ENCODE measurements at regions not wholly inside any gene's neighbourhood (a gene's known extent, or its start where the extent isn't known, plus 50 kb on each side); places are given as distances from the start of the nearest gene placed in this dataset.

- TF ChIP-seq, protein P1, sequence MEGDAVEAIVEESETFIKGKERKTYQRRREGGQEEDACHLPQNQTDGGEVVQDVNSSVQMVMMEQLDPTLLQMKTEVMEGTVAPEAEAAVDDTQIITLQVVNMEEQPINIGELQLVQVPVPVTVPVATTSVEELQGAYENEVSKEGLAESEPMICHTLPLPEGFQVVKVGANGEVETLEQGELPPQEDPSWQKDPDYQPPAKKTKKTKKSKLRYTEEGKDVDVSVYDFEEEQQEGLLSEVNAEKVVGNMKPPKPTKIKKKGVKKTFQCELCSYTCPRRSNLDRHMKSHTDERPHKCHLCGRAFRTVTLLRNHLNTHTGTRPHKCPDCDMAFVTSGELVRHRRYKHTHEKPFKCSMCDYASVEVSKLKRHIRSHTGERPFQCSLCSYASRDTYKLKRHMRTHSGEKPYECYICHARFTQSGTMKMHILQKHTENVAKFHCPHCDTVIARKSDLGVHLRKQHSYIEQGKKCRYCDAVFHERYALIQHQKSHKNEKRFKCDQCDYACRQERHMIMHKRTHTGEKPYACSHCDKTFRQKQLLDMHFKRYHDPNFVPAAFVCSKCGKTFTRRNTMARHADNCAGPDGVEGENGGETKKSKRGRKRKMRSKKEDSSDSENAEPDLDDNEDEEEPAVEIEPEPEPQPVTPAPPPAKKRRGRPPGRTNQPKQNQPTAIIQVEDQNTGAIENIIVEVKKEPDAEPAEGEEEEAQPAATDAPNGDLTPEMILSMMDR (IDR thresholded peaks at IDR 0.05), result no peak
- no peak for TF ChIP-seq POLR2A (IDR thresholded peaks at IDR 0.05)
- intact Hi-C loops (cut with DNase I), result no loop called here
- 76 to 86% methylated on average over 1 of the region's 1 CpG for WGBS, 2 donors
- no peaks in the 10 kb centered on the region for H3K4me1 ChIP-seq
- H3K27me3 ChIP-seq, result no peaks in the 10 kb centered on the region
- no peak overlapping the region for H3K27ac ChIP-seq
- no peak for DNase-seq
- no peak overlapping the region for H3K4me3 ChIP-seq (replicated peaks in 1 of 3)
- H3K9me3 ChIP-seq, result no peaks in the 10 kb centered on the region
- H3K36me3 ChIP-seq, result no peaks in the 10 kb centered on the region
These were observed 405.9 kb upstream of the MAD2L1 start for GRCh38 chr4:120472447-120473131.

GRCh38 chr4:120466429-120466828 is 399.8 kb upstream of the MAD2L1 start:
- TF ChIP-seq, protein P1 (IDR thresholded peaks at IDR 0.05), result no peak
- no peak for TF ChIP-seq POLR2A (IDR thresholded peaks at IDR 0.05)
- Histone ChIP-seq H3K9me3 (no peaks in the 10 kb centered on the region), H3K27ac (no peak overlapping the region), H3K4me3 (replicated peaks in 1 of 3) (no peak overlapping the region), H3K4me1 (no peaks in the 10 kb centered on the region), H3K27me3 (no peaks in the 10 kb centered on the region), H3K36me3 (no peaks in the 10 kb centered on the region)
- WGBS, 2 donors, result 28 to 39% methylated on average over 3 of the region's 3 CpGs
- intact Hi-C loops (cut with DNase I), result no loop called here
- no peak for DNase-seq

DNA sequence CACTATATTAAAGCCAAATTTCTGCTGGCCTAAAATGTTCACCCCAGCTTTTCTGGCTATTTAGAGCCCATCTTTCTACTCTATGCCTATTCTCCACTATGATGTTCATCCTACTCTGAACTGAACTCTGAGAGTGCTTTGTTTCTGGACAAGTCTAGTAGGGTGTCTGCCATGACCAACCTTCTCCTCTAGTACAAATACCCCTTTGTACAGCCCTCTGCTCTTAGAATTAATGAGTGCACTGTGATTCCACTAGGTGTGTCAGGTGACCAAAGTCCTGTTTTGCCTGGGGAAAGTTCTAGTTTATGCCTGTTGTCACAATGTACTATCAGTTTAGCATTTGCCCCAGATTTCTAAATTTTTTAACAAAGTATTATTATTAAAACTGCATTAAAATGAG is 388.1 kb upstream of the MAD2L1 start:
- Histone ChIP-seq H3K36me3 (no peaks in the 10 kb centered on the region), H3K27ac (no peak overlapping the region), H3K4me1 (no peaks in the 10 kb centered on the region), H3K4me3 (replicated peaks in 1 of 3) (no peak overlapping the region), H3K9me3 (no peaks in the 10 kb centered on the region), H3K27me3 (no peaks in the 10 kb centered on the region)
- TF ChIP-seq, protein P1 (IDR thresholded peaks at IDR 0.05), result no peak
- TF ChIP-seq POLR2A (IDR thresholded peaks at IDR 0.05), result no peak
- no peak for DNase-seq
- intact Hi-C loops (cut with DNase I), result no loop called here

DNA sequence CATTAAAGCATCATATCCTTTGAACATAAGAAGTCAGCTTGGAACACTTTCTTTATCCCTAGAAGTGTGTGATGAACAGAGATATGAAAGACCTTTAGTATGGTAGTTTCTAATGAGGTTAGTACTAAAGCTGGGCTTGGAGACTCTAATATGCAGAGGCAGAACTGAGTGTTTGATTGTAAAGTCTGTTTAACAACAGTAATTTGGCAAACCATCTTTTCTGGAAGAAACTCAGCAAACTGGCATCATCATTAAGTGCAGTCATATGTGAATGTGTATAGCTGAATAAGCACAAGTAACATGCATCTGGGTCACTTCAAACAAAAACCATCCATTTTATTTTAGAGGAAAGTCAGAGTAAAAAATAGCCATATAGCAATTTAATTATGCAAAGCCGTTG is 385.9 kb upstream of the MAD2L1 start:
- H3K9me3 ChIP-seq, result no peaks in the 10 kb centered on the region
- TF ChIP-seq, protein P1 (IDR thresholded peaks at IDR 0.05), result no peak
- TF ChIP-seq POLR2A (IDR thresholded peaks at IDR 0.05), result no peak
- no peaks in the 10 kb centered on the region for H3K4me1 ChIP-seq
- H3K27me3 ChIP-seq, result no peaks in the 10 kb centered on the region
- no peak overlapping the region for H3K4me3 ChIP-seq (replicated peaks in 1 of 3)
- 83 to 87% methylated on average over 1 of the region's 1 CpG for WGBS, 2 donors
- no peaks in the 10 kb centered on the region for H3K36me3 ChIP-seq
- intact Hi-C loops (cut with DNase I), result no loop called here
- DNase-seq, result no peak
- H3K27ac ChIP-seq, result no peak overlapping the region

DNA sequence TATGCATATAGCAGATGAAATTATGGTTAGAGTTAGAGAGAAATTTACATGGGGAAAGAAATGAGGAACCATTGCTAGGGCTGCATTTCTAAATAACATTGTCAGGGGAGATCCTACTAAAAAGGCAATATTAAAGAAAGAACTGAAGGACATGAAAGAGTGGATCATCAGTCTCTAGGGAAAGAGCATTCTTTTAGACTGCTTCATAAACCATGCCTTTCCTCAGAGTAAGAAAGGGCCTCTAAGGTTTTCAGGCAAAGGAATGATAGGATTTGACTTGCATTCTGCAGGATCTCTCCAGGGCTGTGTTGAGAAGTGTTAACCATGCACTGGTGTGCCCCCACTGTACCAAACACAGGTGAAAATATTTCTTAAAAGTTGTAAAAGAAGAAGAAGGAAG is 385.4 kb upstream of the MAD2L1 start:
- H3K9me3 ChIP-seq, result no peaks in the 10 kb centered on the region
- H3K4me3 ChIP-seq (replicated peaks in 1 of 3), result no peak overlapping the region
- no peak overlapping the region for H3K27ac ChIP-seq
- no peaks in the 10 kb centered on the region for H3K36me3 ChIP-seq
- TF ChIP-seq, protein P1 (IDR thresholded peaks at IDR 0.05), result no peak
- TF ChIP-seq POLR2A (IDR thresholded peaks at IDR 0.05), result no peak
- no peak for DNase-seq
- no peaks in the 10 kb centered on the region for H3K27me3 ChIP-seq
- intact Hi-C loops (cut with DNase I), result no loop called here
- H3K4me1 ChIP-seq, result no peaks in the 10 kb centered on the region
